GM23338 (cell line): ENCODE measurements at regions not wholly inside any gene's neighbourhood (a gene's known extent, or its start where the extent isn't known, plus 50 kb on each side); places are given as distances from the start of the nearest gene placed in this dataset. TPM values are rescaled to one million over a fixed set of nuclear protein-coding genes. Genes with fewer than 3 reads are reported as not detected.

Experiments used
- EZH2 ChIP-seq: fragments of 200-600 bp; sonication (generic); IDR thresholded peaks from one replicate; pipeline ENCODE4 v1.8.0; 2017; ENCODE audit warnings: antibody characterized with exemption, mild to moderate bottlenecking, low read depth; ENCODE audit not compliant: unreplicated experiment
- JUNB ChIP-seq: IDR thresholded peaks from one replicate; pipeline ENCODE4 v1.6.1; 2016; ENCODE audit warnings: antibody characterized with exemption; ENCODE audit not compliant: unreplicated experiment
- POLR2AphosphoS5 ChIP-seq: IDR thresholded peaks from 2 replicates; pipeline ENCODE4 v1.6.1; 2016; ENCODE audit warnings: antibody characterized with exemption, low read depth
- microRNA counts: library from miRNA; unstranded; fragments of <30 nt; microRNA quantifications from one replicate; lab custom pipeline; 2017
- microRNA-seq: library from miRNA; unstranded; fragments of <30 nt; microRNA quantifications from one replicate; pipeline ENCODE4, GENCODE V29; 2017
- small RNA-seq: library from RNA; depleted of rRNA; stranded (forward); fragments of <200 nt; gene quantifications from one replicate; pipeline ENCODE3, GENCODE V24; 2014; ENCODE audit warnings: low replicate concordance

GRCh38 chr4:182193311-182193710, 49.9 kb upstream of the TENM3 start (continued):
- TF ChIP-seq JUNB (no peak), EZH2 (no peak), POLR2AphosphoS5 (no peak)

MicroRNAs in the stretch of these regions (microRNA counts, 767-probe panel; counts per million panel counts)
- microRNA hsa-miR-1305 (lab: Ali Mortazavi, UCI), result not detected

Small RNA genes in the stretch of these regions (microRNA-seq; reads per million reads assigned to microRNA genes)
- gene MIR1305, result 5.1 reads per million, percentile 21 among the genes with 10 or more reads in this experiment

Small RNA genes in the stretch of these regions (small RNA-seq; reads per million reads assigned to genes)
- gene AC018710.1 (not detected), gene AC019235.1 (not detected), gene MIR1305 (0.15 reads per million), gene RF00571 (not detected), gene RN7SKP13 (not detected), gene RNA5SP173 (not detected), gene RNU1-45P (not detected)
